ENCODE measurements at regions not wholly inside any gene's neighbourhood (a gene's known extent, or its start where the extent isn't known, plus 50 kb on each side); places are given as distances from the start of the nearest gene placed in this dataset.

DNA sequence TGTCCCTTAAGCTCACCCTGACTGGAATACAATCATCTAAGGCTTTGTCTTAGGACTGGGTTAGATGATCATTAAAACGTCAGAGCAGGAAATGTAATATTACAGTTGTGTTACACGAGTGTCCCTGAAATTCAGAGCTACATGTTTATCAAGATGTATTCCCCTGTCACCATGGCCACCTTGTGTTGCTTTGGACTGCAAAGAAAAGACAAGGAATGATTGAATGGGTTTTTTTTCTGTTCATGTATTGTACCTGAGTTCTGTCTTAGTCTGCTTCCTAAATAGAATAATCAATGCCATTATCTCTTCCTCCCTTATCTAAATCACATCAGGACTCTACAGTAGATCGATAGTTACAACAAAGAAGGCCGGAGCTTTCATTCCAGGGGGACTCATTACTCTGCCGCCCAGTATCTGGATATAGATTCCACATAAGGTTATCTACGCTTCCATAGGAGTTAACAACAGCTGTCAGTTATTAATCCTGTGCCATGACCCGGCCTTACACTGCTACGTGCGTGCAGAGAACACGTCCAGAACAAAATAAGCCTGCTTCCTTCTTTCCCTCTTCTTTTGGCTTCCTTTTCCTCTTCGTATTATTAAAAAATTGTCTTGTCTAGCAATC, 274.1 kb upstream of the SASH1 start:
- H3K27me3 ChIP-seq (ENCODE audit: insufficient read depth, poor library complexity, severe bottlenecking): no peaks in the 10 kb centered on the region
- TF ChIP-seq POLR2AphosphoS5 (IDR thresholded peaks at IDR 0.05; ENCODE audit: low read depth): no peak
- TF ChIP-seq, protein P1, sequence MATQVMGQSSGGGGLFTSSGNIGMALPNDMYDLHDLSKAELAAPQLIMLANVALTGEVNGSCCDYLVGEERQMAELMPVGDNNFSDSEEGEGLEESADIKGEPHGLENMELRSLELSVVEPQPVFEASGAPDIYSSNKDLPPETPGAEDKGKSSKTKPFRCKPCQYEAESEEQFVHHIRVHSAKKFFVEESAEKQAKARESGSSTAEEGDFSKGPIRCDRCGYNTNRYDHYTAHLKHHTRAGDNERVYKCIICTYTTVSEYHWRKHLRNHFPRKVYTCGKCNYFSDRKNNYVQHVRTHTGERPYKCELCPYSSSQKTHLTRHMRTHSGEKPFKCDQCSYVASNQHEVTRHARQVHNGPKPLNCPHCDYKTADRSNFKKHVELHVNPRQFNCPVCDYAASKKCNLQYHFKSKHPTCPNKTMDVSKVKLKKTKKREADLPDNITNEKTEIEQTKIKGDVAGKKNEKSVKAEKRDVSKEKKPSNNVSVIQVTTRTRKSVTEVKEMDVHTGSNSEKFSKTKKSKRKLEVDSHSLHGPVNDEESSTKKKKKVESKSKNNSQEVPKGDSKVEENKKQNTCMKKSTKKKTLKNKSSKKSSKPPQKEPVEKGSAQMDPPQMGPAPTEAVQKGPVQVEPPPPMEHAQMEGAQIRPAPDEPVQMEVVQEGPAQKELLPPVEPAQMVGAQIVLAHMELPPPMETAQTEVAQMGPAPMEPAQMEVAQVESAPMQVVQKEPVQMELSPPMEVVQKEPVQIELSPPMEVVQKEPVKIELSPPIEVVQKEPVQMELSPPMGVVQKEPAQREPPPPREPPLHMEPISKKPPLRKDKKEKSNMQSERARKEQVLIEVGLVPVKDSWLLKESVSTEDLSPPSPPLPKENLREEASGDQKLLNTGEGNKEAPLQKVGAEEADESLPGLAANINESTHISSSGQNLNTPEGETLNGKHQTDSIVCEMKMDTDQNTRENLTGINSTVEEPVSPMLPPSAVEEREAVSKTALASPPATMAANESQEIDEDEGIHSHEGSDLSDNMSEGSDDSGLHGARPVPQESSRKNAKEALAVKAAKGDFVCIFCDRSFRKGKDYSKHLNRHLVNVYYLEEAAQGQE (IDR thresholded peaks at IDR 0.05; ENCODE audit: insufficient replicate concordance, low read depth): no peak
- TF ChIP-seq, protein P2, sequence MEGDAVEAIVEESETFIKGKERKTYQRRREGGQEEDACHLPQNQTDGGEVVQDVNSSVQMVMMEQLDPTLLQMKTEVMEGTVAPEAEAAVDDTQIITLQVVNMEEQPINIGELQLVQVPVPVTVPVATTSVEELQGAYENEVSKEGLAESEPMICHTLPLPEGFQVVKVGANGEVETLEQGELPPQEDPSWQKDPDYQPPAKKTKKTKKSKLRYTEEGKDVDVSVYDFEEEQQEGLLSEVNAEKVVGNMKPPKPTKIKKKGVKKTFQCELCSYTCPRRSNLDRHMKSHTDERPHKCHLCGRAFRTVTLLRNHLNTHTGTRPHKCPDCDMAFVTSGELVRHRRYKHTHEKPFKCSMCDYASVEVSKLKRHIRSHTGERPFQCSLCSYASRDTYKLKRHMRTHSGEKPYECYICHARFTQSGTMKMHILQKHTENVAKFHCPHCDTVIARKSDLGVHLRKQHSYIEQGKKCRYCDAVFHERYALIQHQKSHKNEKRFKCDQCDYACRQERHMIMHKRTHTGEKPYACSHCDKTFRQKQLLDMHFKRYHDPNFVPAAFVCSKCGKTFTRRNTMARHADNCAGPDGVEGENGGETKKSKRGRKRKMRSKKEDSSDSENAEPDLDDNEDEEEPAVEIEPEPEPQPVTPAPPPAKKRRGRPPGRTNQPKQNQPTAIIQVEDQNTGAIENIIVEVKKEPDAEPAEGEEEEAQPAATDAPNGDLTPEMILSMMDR (IDR thresholded peaks at IDR 0.05; ENCODE audit: insufficient read depth, low read length): no peak
- no peak for TF ChIP-seq GABPA (IDR thresholded peaks at IDR 0.05; ENCODE audit: low read depth)
- TF ChIP-seq SPI1 (IDR thresholded peaks at IDR 0.05; ENCODE audit: borderline replicate concordance, low read depth): no peak
- DNase-seq (ENCODE audit: low read depth in 1 of 2, low spot score in 1 of 2): no peak
- H3K27ac ChIP-seq (replicated peaks): no peak overlapping the region
- no peak overlapping the region for H3K4me3 ChIP-seq (replicated peaks; ENCODE audit: insufficient read depth, low read length)

DNA sequence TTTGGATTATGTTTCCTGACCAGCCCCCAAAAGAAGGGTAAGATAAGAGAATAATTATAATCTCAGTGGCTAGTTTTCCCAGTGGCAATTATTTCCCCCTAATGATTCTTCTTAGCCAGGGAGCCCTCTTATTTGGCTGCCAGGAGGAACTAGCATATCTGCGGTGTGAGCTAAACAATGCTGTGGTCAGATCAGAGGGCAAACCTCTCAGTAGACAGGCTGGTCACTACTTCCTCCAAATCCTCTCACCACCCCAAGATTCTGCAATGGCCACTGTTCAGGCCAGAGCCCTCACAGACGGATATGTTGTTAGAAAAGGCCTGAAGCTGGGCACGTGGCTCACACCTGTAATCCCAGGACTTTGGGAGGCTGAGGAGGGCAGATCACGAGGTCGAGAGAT, 273.4 kb upstream of the SASH1 start:
- H3K4me3 ChIP-seq (replicated peaks; ENCODE audit: insufficient read depth, low read length): no peak overlapping the region
- H3K27ac ChIP-seq (replicated peaks): no peak overlapping the region
- TF ChIP-seq GABPA (IDR thresholded peaks at IDR 0.05; ENCODE audit: low read depth): no peak
- TF ChIP-seq, protein P1 (IDR thresholded peaks at IDR 0.05; ENCODE audit: insufficient replicate concordance, low read depth): no peak
- no peak for TF ChIP-seq SPI1 (IDR thresholded peaks at IDR 0.05; ENCODE audit: borderline replicate concordance, low read depth)
- TF ChIP-seq POLR2AphosphoS5 (IDR thresholded peaks at IDR 0.05; ENCODE audit: low read depth): no peak
- TF ChIP-seq, protein P2 (IDR thresholded peaks at IDR 0.05; ENCODE audit: insufficient read depth, low read length): no peak
- no peaks in the 10 kb centered on the region for H3K27me3 ChIP-seq (ENCODE audit: insufficient read depth, poor library complexity, severe bottlenecking)
- no peak for DNase-seq (ENCODE audit: low read depth in 1 of 2, low spot score in 1 of 2)

DNA sequence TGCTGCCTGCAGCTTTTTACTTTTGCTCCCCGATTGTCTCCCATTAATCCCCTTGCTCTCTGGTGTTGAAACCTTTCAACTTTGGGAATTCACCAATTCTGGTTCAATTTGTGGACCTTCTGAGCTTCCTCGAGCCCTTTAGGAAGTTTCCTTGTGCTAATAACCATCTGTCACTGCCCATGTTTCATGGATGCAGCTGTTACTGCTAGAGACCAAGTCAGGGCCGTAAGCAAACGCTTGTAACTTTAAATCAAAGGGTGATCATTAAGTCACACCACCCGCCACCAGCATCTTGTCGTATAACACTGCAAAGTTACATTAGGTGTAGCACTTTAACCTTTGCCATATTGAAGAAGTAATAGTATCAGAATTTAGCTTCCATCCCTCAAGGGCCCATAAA, 268.3 kb upstream of the SASH1 start:
- no peak for DNase-seq (ENCODE audit: low read depth in 1 of 2, low spot score in 1 of 2)
- Histone ChIP-seq H3K27ac (replicated peaks) (no peak overlapping the region), H3K27me3 (ENCODE audit: insufficient read depth, poor library complexity, severe bottlenecking) (no peaks in the 10 kb centered on the region), H3K4me3 (replicated peaks; ENCODE audit: insufficient read depth, low read length) (no peak overlapping the region)
- TF ChIP-seq, protein P1 (IDR thresholded peaks at IDR 0.05; ENCODE audit: insufficient replicate concordance, low read depth): no peak

Measured in HL-60 (cell line).